WTC11 (cell line): ENCODE measurements at regions not wholly inside any gene's neighbourhood (a gene's known extent, or its start where the extent isn't known, plus 50 kb on each side); places are given as distances from the start of the nearest gene placed in this dataset.

Source experiments
- GRHL2 ChIP-seq: fragments of 250-450 bp; sonication (Bioruptor Pico); IDR thresholded peaks from 2 replicates; pipeline ENCODE4 v1.8.0; 2022; ENCODE audit warnings: mild to moderate bottlenecking, moderate library complexity; ENCODE audit not compliant: insufficient replicate concordance, severe bottlenecking
- HMGA2 ChIP-seq: fragments of 250-450 bp; sonication (Bioruptor Pico); IDR thresholded peaks from 2 replicates; pipeline ENCODE4 v1.4.0; 2021; ENCODE audit warnings: mild to moderate bottlenecking, moderate library complexity
- NR1H2 ChIP-seq: sonication (generic); formaldehyde crosslinking; IDR thresholded peaks from 2 replicates; pipeline ENCODE4 v1.9.0; 2021; ENCODE audit warnings: mild to moderate bottlenecking, moderate library complexity, missing genetic modification reagents
- NR3C1 ChIP-seq: sonication (generic); formaldehyde crosslinking; conservative IDR thresholded peaks from 2 replicates; pipeline ENCODE4 v1.8.1; 2023; ENCODE audit warnings: low read depth, mild to moderate bottlenecking, missing genetic modification reagents
- RELA ChIP-seq: sonication (generic); formaldehyde crosslinking; IDR thresholded peaks from 2 replicates; pipeline ENCODE4 v1.8.1; 2022; ENCODE audit warnings: missing genetic modification reagents, mild to moderate bottlenecking, borderline replicate concordance
- ZNF219 ChIP-seq: sonication (generic); formaldehyde crosslinking; IDR thresholded peaks from 2 replicates; pipeline ENCODE4 v1.8.0; 2023; ENCODE audit warnings: missing genetic modification reagents, mild to moderate bottlenecking, borderline replicate concordance
- TF ChIP-seq, protein P1 (sequence below): fragments of 200-600 bp; IDR thresholded peaks from 2 replicates; pipeline ENCODE4 v1.8.0; 2022; ENCODE audit warnings: antibody characterized with exemption
- TF ChIP-seq, protein P2 (sequence below): sonication (generic); formaldehyde crosslinking; IDR thresholded peaks from 2 replicates; pipeline ENCODE4 v1.8.1; 2023; ENCODE audit warnings: mild to moderate bottlenecking, missing genetic modification reagents, moderate library complexity
- TF ChIP-seq, protein P3 (sequence below): sonication (generic); formaldehyde crosslinking; IDR thresholded peaks from 2 replicates; pipeline ENCODE4 v1.8.1; 2023; ENCODE audit warnings: mild to moderate bottlenecking, missing genetic modification reagents
- TF ChIP-seq, protein P4 (sequence below): fragments of 250-450 bp; sonication (Bioruptor Pico); IDR thresholded peaks from 2 replicates; pipeline ENCODE4 v1.9.0; 2021; ENCODE audit warnings: mild to moderate bottlenecking
- TF ChIP-seq, protein P5 (sequence below): sonication (generic); formaldehyde crosslinking; IDR thresholded peaks from 2 replicates; pipeline ENCODE4 v1.8.0; 2022; ENCODE audit warnings: mild to moderate bottlenecking, missing genetic modification reagents

DNA sequence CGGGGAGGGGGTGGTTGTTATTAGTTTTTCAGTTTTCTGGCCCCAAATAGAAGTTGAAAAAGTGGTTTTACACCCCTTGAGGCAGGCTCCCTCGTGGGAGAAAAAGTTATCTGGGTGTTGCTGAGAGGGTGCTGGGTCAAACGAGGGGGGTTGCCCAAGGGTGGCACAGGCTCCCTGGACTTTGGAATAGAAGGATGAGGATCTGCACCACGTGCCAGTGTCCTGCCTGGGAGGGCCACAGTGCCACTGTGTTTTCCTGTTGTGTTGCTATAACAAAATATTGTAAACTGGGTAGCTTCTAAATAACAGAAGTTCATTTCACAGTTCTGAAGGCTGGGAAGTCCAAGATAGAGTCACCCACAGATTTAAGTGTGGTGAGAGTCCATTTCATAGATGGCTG, 181.9 kb downstream of the CXCL12 start:
- TF ChIP-seq, protein P1, sequence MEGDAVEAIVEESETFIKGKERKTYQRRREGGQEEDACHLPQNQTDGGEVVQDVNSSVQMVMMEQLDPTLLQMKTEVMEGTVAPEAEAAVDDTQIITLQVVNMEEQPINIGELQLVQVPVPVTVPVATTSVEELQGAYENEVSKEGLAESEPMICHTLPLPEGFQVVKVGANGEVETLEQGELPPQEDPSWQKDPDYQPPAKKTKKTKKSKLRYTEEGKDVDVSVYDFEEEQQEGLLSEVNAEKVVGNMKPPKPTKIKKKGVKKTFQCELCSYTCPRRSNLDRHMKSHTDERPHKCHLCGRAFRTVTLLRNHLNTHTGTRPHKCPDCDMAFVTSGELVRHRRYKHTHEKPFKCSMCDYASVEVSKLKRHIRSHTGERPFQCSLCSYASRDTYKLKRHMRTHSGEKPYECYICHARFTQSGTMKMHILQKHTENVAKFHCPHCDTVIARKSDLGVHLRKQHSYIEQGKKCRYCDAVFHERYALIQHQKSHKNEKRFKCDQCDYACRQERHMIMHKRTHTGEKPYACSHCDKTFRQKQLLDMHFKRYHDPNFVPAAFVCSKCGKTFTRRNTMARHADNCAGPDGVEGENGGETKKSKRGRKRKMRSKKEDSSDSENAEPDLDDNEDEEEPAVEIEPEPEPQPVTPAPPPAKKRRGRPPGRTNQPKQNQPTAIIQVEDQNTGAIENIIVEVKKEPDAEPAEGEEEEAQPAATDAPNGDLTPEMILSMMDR = no peak
- TF ChIP-seq, protein P2, sequence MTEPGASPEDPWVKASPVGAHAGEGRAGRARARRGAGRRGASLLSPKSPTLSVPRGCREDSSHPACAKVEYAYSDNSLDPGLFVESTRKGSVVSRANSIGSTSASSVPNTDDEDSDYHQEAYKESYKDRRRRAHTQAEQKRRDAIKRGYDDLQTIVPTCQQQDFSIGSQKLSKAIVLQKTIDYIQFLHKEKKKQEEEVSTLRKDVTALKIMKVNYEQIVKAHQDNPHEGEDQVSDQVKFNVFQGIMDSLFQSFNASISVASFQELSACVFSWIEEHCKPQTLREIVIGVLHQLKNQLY (CRISPR knock-in tag) = no peak
- TF ChIP-seq NR1H2 (CRISPR knock-in tag) (no peak), ZNF219 (CRISPR knock-in tag) (no peak), GRHL2 (CRISPR knock-in tag) (no peak), NR3C1 (CRISPR knock-in tag) (no peak), RELA (CRISPR knock-in tag) (no peak), HMGA2 (CRISPR knock-in tag) (no peak)
- TF ChIP-seq, protein P3, sequence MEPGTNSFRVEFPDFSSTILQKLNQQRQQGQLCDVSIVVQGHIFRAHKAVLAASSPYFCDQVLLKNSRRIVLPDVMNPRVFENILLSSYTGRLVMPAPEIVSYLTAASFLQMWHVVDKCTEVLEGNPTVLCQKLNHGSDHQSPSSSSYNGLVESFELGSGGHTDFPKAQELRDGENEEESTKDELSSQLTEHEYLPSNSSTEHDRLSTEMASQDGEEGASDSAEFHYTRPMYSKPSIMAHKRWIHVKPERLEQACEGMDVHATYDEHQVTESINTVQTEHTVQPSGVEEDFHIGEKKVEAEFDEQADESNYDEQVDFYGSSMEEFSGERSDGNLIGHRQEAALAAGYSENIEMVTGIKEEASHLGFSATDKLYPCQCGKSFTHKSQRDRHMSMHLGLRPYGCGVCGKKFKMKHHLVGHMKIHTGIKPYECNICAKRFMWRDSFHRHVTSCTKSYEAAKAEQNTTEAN = no peak
- TF ChIP-seq, protein P4, sequence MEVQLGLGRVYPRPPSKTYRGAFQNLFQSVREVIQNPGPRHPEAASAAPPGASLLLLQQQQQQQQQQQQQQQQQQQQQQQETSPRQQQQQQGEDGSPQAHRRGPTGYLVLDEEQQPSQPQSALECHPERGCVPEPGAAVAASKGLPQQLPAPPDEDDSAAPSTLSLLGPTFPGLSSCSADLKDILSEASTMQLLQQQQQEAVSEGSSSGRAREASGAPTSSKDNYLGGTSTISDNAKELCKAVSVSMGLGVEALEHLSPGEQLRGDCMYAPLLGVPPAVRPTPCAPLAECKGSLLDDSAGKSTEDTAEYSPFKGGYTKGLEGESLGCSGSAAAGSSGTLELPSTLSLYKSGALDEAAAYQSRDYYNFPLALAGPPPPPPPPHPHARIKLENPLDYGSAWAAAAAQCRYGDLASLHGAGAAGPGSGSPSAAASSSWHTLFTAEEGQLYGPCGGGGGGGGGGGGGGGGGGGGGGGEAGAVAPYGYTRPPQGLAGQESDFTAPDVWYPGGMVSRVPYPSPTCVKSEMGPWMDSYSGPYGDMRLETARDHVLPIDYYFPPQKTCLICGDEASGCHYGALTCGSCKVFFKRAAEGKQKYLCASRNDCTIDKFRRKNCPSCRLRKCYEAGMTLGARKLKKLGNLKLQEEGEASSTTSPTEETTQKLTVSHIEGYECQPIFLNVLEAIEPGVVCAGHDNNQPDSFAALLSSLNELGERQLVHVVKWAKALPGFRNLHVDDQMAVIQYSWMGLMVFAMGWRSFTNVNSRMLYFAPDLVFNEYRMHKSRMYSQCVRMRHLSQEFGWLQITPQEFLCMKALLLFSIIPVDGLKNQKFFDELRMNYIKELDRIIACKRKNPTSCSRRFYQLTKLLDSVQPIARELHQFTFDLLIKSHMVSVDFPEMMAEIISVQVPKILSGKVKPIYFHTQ (CRISPR knock-in tag) = no peak
- TF ChIP-seq, protein P5, sequence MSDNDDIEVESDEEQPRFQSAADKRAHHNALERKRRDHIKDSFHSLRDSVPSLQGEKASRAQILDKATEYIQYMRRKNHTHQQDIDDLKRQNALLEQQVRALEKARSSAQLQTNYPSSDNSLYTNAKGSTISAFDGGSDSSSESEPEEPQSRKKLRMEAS (CRISPR knock-in tag) = no peak
